SK-N-SH (cell line): ENCODE measurements at regions not wholly inside any gene's neighbourhood (a gene's known extent, or its start where the extent isn't known, plus 50 kb on each side); places are given as distances from the start of the nearest gene placed in this dataset.

ENCODE experiments used
- CTCF ChIP-seq: fragments of 200-600 bp; sonication (generic); IDR thresholded peaks from 2 replicates; pipeline ENCODE4 v1.6.1; 2017; ENCODE audit warnings: antibody characterized with exemption, mild to moderate bottlenecking, moderate library complexity
- EP300 ChIP-seq, 2 experiments: IDR thresholded peaks; 2 replicates each; pipeline versions ENCODE4 v1.4.0 to v1.6.1; 2012; ENCODE audit warnings: borderline replicate concordance in 1 of 2, low read depth in 1 of 2, low read length in 1 of 2
- FOXJ3 ChIP-seq: sonication (generic); formaldehyde crosslinking; IDR thresholded peaks from 2 replicates; pipeline ENCODE4 v1.5.1; 2020; ENCODE audit warnings: mild to moderate bottlenecking, missing genetic modification reagents
- FOXM1 ChIP-seq: IDR thresholded peaks from 2 replicates; pipeline ENCODE4 v1.4.0; 2012; ENCODE audit warnings: low read depth, mild to moderate bottlenecking
- GABPA ChIP-seq: IDR thresholded peaks from 2 replicates; pipeline ENCODE4 v1.4.0; 2012; ENCODE audit warnings: low read depth, mild to moderate bottlenecking
- MXI1 ChIP-seq: IDR thresholded peaks from 2 replicates; pipeline ENCODE4 v1.6.1; 2012; ENCODE audit warnings: mild to moderate bottlenecking, low read depth, low read length, improper control_type of control experiment
- RAD21 ChIP-seq: IDR thresholded peaks from 2 replicates; pipeline ENCODE4 v1.6.1; 2012; ENCODE audit warnings: mild to moderate bottlenecking, low read length
- RCOR1 ChIP-seq: fragments of 150-350 bp; IDR thresholded peaks from 2 replicates; pipeline ENCODE4 v1.6.1; 2017; ENCODE audit warnings: antibody characterized with exemption, low read length
- RFX5 ChIP-seq: IDR thresholded peaks from 2 replicates; pipeline ENCODE4 v1.6.1; 2012; ENCODE audit warnings: mild to moderate bottlenecking, improper control_type of control experiment, low read length
- TAF1 ChIP-seq: IDR thresholded peaks from 2 replicates; pipeline ENCODE4 v1.6.1; 2012; ENCODE audit warnings: low read depth, mild to moderate bottlenecking, low read length, moderate library complexity, borderline replicate concordance
- TCF12 ChIP-seq: IDR thresholded peaks from 2 replicates; pipeline ENCODE4 v1.4.0; 2012
- YY1 ChIP-seq: IDR thresholded peaks from 2 replicates; pipeline ENCODE4 v1.4.0; 2012; ENCODE audit warnings: low read depth, mild to moderate bottlenecking
- TF ChIP-seq, protein P1 (sequence below): IDR thresholded peaks from 2 replicates; pipeline ENCODE4 v1.6.1; 2012; ENCODE audit warnings: mild to moderate bottlenecking, low read depth, low read length, moderate library complexity

DNA sequence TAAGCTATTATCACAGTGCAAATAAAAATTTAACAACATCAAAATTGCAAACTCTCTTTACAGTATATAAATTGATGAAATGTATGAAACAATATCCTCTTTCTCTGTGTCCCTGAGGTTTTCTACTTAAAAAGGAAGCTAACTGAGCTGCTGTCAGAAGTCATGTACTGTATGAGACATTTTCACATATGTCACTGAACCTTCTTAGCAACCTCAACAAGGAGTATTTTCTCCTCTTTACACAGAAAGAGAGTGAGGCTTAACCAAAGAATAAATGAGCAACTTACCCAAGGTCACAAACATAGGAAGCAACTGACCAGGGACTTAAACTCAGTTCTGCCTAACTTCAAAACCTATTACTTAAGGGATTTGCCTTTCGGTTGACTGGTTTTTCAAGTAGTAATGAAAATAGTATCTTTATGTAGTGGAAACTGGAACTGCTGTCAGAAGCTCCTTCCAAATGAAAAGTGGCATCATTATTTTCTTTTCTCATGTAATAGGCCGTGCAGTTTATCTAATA, 288.9 kb downstream of the LRRIQ3 start:
- TF ChIP-seq CTCF (no peak), RAD21 (no peak), GABPA (no peak), TCF12 (no peak), FOXJ3 (CRISPR knock-in tag) (no peak), EP300 (IDR thresholded peaks at IDR 0.05; ENCODE audit: borderline replicate concordance in 1 of 2, low read depth in 1 of 2, low read length in 1 of 2) (no peak), MXI1 (no peak), RCOR1 (no peak), YY1 (no peak), TAF1 (no peak), FOXM1 (no peak), RFX5 (no peak)
- TF ChIP-seq, protein P1, sequence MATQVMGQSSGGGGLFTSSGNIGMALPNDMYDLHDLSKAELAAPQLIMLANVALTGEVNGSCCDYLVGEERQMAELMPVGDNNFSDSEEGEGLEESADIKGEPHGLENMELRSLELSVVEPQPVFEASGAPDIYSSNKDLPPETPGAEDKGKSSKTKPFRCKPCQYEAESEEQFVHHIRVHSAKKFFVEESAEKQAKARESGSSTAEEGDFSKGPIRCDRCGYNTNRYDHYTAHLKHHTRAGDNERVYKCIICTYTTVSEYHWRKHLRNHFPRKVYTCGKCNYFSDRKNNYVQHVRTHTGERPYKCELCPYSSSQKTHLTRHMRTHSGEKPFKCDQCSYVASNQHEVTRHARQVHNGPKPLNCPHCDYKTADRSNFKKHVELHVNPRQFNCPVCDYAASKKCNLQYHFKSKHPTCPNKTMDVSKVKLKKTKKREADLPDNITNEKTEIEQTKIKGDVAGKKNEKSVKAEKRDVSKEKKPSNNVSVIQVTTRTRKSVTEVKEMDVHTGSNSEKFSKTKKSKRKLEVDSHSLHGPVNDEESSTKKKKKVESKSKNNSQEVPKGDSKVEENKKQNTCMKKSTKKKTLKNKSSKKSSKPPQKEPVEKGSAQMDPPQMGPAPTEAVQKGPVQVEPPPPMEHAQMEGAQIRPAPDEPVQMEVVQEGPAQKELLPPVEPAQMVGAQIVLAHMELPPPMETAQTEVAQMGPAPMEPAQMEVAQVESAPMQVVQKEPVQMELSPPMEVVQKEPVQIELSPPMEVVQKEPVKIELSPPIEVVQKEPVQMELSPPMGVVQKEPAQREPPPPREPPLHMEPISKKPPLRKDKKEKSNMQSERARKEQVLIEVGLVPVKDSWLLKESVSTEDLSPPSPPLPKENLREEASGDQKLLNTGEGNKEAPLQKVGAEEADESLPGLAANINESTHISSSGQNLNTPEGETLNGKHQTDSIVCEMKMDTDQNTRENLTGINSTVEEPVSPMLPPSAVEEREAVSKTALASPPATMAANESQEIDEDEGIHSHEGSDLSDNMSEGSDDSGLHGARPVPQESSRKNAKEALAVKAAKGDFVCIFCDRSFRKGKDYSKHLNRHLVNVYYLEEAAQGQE: no peak
